K562 (cell line): ENCODE measurements at regions not wholly inside any gene's neighbourhood (a gene's known extent, or its start where the extent isn't known, plus 50 kb on each side); places are given as distances from the start of the nearest gene placed in this dataset.

Experiments used
- ATF4 ChIP-seq: fragments of 450-650 bp; formaldehyde crosslinking; IDR thresholded peaks from 2 replicates; pipeline ENCODE4 v1.4.0; 2022; ENCODE audit warnings: mild to moderate bottlenecking, moderate library complexity
- CHCHD3 ChIP-seq: fragments of 250-450 bp; sonication (Bioruptor Pico); IDR thresholded peaks from 2 replicates; pipeline ENCODE4 v2.1.2; 2022; ENCODE audit warnings: mild to moderate bottlenecking
- DPF2 ChIP-seq: fragments of 450-650 bp; IDR thresholded peaks from 2 replicates; pipeline ENCODE4 v1.6.1; 2016
- E2F6 ChIP-seq, 2 experiments: IDR thresholded peaks; 2 replicates each; pipeline ENCODE4 v1.6.1; 2011; ENCODE audit warnings: borderline replicate concordance in 1 of 2, control low read depth in 1 of 2, low read depth in 1 of 2, low read length in 1 of 2, mild to moderate bottlenecking in 1 of 2, mixed read lengths in 1 of 2, moderate library complexity in 1 of 2; ENCODE audit not compliant: insufficient read depth in 1 of 2, insufficient read length in 1 of 2, poor library complexity in 1 of 2, severe bottlenecking in 1 of 2; ENCODE audit errors: extremely low read depth in 1 of 2
- FOS ChIP-seq: IDR thresholded peaks from 3 replicates; pipeline ENCODE4 v1.6.1; 2011; ENCODE audit not compliant: insufficient read length; ENCODE audit errors: extremely low read depth
- PTBP1 ChIP-seq: fragments of 200-400 bp; formaldehyde crosslinking; IDR thresholded peaks from 2 replicates; pipeline ENCODE4 v1.6.1; 2017; ENCODE audit warnings: low read depth, low read length
- RBM15 ChIP-seq: fragments of 200-400 bp; formaldehyde crosslinking; IDR thresholded peaks from 2 replicates; pipeline ENCODE4 v1.6.1; 2018; ENCODE audit warnings: mild to moderate bottlenecking, low read length, moderate library complexity; ENCODE audit not compliant: insufficient read depth
- RNF219 ChIP-seq: fragments of 250-450 bp; sonication (Bioruptor Pico); IDR thresholded peaks from 2 replicates; pipeline ENCODE4 v1.5.0; 2022; ENCODE audit warnings: mild to moderate bottlenecking
- SMAD2 ChIP-seq: fragments of 150-350 bp; IDR thresholded peaks from 2 replicates; pipeline ENCODE4 v1.6.1; 2014; ENCODE audit warnings: low read depth, mild to moderate bottlenecking, low read length
- ZBTB40 ChIP-seq, 2 experiments: fragments of 450-650 bp in 1 of 2; sonication (generic) in 1 of 2; formaldehyde crosslinking in 1 of 2; IDR thresholded peaks; 2 replicates each; pipeline versions ENCODE4 v1.7.1 to v1.9.0; 2016 to 2022; ENCODE audit warnings: inconsistent platforms in 1 of 2, mild to moderate bottlenecking in 1 of 2, missing genetic modification reagents in 1 of 2
- ZNF133 ChIP-seq: fragments of 250-450 bp; sonication (Bioruptor Pico); IDR thresholded peaks from 2 replicates; pipeline ENCODE4 v1.4.0; 2020; ENCODE audit warnings: mild to moderate bottlenecking

- TF ChIP-seq RNF219 (CRISPR knock-in tag) (no peak), ZNF133 (CRISPR knock-in tag) (no peak), RBM15 (no peak), DPF2 (no peak), CHCHD3 (CRISPR knock-in tag) (no peak), E2F6 (IDR thresholded peaks at IDR 0.05; ENCODE audit: borderline replicate concordance in 1 of 2, extremely low read depth in 1 of 2, insufficient read depth in 1 of 2, insufficient read length in 1 of 2, low read depth in 1 of 2, low read length in 1 of 2, poor library complexity in 1 of 2, severe bottlenecking in 1 of 2) (no peak), PTBP1 (no peak), FOS (no peak), ZBTB40 (IDR thresholded peaks at IDR 0.05) (no peak), ZBTB40 (CRISPR knock-in tag; IDR thresholded peaks at IDR 0.05) (no peak), SMAD2 (no peak), ATF4 (CRISPR knock-in tag) (no peak)
Observed at GRCh38 chr3:147875498-147875897, 466.3 kb downstream of the ZIC1 start (continued).
